Stimulated activated effector memory CD8-positive, alpha-beta T cell treated with anti-CD3 and anti-CD28 coated beads, Interleukin-12 subunit alpha, Interleukin-12 subunit beta, amount 100 ng/mL, for 72 hours (primary cell): ENCODE measurements at regions not wholly inside any gene's neighbourhood (a gene's known extent, or its start where the extent isn't known, plus 50 kb on each side); places are given as distances from the start of the nearest gene placed in this dataset.
"Not testable (repeated sequence)": the region's sequence is repeated elsewhere in the genome, so short reads cannot be mapped to it uniquely, and the experiment has no call there.

ENCODE experiments used
- ATAC-seq: fragments of 150-1000 bp; cut with Tn5 transposase; 2 replicates; pipeline ENCODE4 v1.10.0; 2021
- DNase-seq, 2 donors: peaks; one replicate each; pipeline ENCODE4 v3.0.0; 2021 to 2022; ENCODE audit warnings: low spot score in 2 of 2
- H3K27ac Mint-ChIP-seq: one replicate; pipeline ENCODE4 v1.8.0; 2022; ENCODE audit warnings: mild to moderate bottlenecking, mixed read lengths
- H3K36me3 Mint-ChIP-seq: one replicate; pipeline ENCODE4 v1.8.0; 2022; ENCODE audit warnings: mild to moderate bottlenecking, mixed read lengths
- H3K4me1 Mint-ChIP-seq: one replicate; pipeline ENCODE4 v1.8.0; 2022; ENCODE audit warnings: mixed read lengths
- H3K4me3 Mint-ChIP-seq: one replicate; pipeline ENCODE4 v1.8.0; 2022; ENCODE audit warnings: mild to moderate bottlenecking, mixed read lengths
- H3K9me3 Mint-ChIP-seq: one replicate; pipeline ENCODE4 v1.8.0; 2022; ENCODE audit warnings: mixed read lengths

DNA sequence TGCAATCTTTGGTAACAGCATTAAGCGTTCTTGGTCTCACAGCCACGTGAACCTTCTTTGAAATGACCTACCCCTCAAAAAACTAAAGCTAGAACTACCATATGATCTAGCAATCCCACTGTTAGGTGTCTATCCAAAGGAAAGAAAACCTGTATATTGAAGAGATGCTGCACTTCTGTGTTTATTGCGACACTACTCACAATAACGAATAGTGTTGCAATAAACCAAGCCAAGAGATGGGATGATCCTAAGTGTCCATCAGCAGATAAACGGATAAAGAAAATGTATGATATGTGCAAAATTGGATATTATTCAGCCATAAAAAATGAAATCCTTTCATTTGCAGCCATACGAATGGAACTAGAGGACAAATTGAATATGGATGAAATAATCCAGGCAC, 637.9 kb downstream of the EFNB2 start:
- Mint-ChIP-seq H3K27ac (no peak overlapping the region), H3K4me3 (no peak overlapping the region), H3K9me3 (peaks cover 5% of the 10 kb centered on the region), H3K4me1 (no peaks in the 10 kb centered on the region), H3K36me3 (no peaks in the 10 kb centered on the region)
- ATAC-seq: no peak
- DNase-seq: no peak

DNA sequence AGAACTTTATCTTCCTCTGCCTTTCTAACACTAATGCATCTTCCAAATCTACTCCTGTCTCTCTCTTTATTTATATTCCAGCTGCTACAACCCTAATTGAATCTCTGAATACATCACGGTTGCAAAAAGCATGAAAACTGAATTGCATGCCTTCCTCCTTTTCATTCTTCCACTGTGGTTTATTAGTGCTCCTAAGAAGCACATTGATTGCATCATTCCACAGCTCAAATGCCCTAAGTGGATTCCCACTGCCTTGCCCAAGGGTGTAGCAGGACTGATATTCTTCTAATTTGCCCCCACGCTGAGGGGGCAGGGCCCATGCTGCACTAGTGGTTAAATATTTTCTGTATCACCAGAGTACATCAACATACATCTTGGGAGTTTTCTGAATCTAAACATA, 640.8 kb downstream of the EFNB2 start:
- no peak overlapping the region for H3K27ac Mint-ChIP-seq
- H3K4me1 Mint-ChIP-seq: no peaks in the 10 kb centered on the region
- ATAC-seq: no peak
- no peak overlapping the region for H3K4me3 Mint-ChIP-seq
- no peaks in the 10 kb centered on the region for H3K36me3 Mint-ChIP-seq
- peaks cover 11% of the 10 kb centered on the region for H3K9me3 Mint-ChIP-seq
- DNase-seq: no peak

DNA sequence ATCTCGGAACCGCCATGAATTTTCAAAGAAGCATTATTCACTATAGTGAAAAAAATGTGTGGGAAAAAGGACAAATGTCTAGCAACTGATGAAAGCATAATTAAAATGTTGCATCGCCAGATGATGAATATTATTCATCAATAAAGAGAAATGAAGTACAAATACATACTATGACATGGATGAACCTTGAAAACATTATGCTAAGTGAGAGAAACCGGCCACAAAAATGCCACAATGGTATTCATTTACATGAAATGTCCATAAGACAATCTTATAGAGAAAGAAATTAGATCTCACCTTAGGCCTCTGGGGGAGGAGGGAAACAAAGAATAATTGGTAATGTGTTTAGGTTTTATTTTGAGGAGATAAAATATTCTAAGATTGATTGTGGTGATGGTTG, 645.0 kb downstream of the EFNB2 start:
- Mint-ChIP-seq H3K36me3 (no peaks in the 10 kb centered on the region), H3K4me1 (no peaks in the 10 kb centered on the region), H3K4me3 (no peak overlapping the region), H3K9me3 (peaks cover 15% of the 10 kb centered on the region), H3K27ac (no peak overlapping the region)
- ATAC-seq (no peak), DNase-seq (no peak)

DNA sequence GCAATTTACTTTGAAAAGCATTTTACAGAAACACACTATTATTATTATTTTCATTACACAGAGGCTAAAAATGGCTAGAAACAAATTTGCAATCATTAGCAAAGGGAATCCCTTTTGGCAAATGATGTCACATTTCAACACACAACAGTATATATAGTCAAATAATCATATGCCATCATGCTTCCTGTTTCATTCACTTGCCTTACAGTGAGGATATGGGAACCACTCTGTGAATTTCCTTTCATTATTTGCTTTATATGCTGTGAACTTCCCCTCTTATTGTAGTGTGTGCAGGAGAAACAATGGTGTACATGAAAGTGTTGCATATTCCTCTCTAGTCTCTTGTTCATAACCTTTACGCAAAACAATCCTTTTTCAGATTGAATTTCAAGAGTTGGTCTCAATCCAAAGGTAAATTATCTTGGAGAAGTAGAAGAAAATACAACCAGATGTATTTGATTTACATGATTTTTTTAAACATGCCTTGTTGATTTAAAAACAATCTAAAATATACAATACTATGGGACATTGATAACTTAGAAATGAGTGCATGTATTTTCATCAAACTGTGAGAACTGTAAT, 657.3 kb downstream of the EFNB2 start:
- Mint-ChIP-seq H3K4me1 (no peaks in the 10 kb centered on the region), H3K27ac (no peak overlapping the region), H3K36me3 (no peaks in the 10 kb centered on the region), H3K9me3 (no peaks in the 10 kb centered on the region), H3K4me3 (no peak overlapping the region)
- no peak for ATAC-seq
- DNase-seq: no peak

DNA sequence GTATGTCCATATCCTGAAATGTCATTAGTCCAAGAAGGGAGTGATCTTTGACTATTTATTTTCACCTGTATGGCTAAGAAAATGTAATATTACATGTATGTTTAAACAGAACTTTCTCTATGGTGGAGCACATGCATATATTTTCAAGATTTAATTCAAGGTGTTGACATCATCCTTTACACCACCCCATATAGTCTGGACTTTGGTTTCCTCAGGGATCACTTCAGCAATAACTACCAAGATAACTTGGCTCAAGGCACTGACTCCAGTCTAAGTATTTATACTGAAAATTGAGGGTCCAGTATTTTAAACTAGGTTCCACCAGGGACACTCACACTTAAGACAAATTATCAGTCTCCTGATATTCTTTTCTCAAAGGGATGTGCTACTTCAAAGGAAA, 660.6 kb downstream of the EFNB2 start:
- Mint-ChIP-seq H3K36me3 (no peaks in the 10 kb centered on the region), H3K9me3 (peaks cover 3% of the 10 kb centered on the region), H3K4me3 (no peak overlapping the region), H3K4me1 (no peaks in the 10 kb centered on the region), H3K27ac (no peak overlapping the region)
- ATAC-seq (no peak), DNase-seq (no peak)

DNA sequence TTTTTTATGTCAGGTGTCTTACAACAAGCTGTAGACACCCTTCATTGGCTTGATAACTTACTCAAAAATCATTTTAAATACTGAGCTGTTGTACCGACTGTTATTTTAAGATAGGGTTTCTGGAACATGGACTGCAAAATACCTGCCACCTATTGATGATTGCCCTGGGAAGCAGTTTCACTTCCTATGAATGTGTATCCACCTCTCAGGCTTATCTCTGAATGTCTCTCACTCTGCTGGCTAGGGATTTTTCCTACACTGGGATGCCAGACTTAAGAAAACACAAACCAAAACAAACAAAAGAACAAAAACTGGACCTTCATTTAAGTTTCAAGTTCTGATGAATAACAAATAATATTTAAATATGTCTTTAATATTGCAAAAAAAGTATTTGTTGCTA, 663.7 kb downstream of the EFNB2 start:
- Mint-ChIP-seq H3K4me1 (no peaks in the 10 kb centered on the region), H3K36me3 (no peaks in the 10 kb centered on the region), H3K4me3 (no peak overlapping the region), H3K27ac (no peak overlapping the region), H3K9me3 (peaks cover 3% of the 10 kb centered on the region)
- DNase-seq (no peak), ATAC-seq (no peak)

DNA sequence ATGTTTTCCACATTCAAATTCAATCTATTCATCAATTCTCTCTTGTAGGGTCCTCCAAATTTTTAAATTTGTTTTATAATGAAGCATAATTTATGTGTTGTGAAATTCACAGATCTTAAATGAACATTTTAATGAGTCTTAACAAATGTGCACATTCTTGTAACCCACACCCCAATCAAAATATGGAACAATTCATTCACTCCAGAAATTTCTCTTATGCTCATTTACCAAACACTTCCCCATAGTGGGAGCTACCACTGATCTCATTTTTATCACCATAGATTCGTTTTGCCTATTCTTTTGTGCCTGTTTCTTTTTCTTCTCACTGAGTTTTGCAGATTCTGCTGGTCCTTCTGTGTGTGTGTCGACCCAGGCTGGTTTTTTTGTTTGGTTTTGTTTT, 664.1 kb downstream of the EFNB2 start:
- Mint-ChIP-seq H3K4me1 (no peaks in the 10 kb centered on the region), H3K36me3 (no peaks in the 10 kb centered on the region), H3K4me3 (no peak overlapping the region), H3K27ac (no peak overlapping the region), H3K9me3 (peaks cover 3% of the 10 kb centered on the region)
- DNase-seq (no peak), ATAC-seq (no peak)

DNA sequence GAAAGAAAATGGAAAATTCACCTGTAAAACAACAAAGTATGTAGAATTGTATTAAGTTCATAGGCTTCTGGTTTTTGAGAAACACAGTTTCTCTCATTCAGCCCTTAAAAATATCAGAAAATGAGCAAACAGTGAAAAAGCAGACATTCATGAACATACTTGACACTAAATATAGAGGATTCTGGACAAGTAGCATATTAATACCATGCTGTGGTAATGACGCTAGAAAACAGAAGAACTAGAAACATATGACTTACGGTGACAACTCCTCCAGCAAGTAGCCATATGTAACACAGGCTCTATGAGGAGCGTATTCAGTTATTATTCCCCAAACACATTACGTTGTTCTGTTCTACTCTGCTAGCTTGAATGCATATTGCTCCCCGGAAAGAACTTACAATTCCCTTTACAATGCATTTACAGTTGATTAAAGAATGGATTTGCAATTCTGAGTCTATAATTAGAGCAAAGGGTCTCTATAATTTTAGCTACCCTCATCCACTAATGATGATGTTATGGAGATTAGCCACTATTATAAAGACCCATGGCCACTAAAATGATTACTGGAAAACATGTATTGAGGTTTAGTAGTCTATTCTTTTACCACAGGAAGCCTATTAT, 672.1 kb downstream of the EFNB2 start:
- no peaks in the 10 kb centered on the region for H3K36me3 Mint-ChIP-seq

DNA sequence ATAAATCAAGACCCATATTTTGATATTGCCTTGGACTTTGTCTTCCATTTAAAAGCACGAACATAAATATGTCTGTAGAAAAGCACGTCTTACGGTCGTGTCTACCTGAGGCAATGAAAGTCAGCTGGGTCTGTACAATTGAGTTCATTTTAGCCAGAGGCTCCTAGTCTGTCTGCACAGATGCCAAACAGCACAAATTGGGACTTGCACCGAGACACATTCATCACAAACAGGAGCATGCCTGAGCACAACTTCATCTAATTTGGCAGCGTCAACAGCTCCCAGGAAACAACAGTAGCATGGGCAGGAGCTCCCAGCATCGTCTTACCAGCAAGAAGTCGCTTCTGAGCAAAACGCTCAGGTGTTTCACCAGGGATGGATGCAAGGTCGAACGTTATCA, 687.0 kb downstream of the EFNB2 start:
- DNase-seq (no peak), ATAC-seq (no peak)
- Mint-ChIP-seq H3K9me3 (peaks cover 11% of the 10 kb centered on the region), H3K4me3 (no peak overlapping the region), H3K4me1 (no peaks in the 10 kb centered on the region), H3K27ac (no peak overlapping the region), H3K36me3 (no peaks in the 10 kb centered on the region)

More for the DNA sequence above, 672.1 kb downstream of the EFNB2 start:
- Mint-ChIP-seq H3K27ac (no peak overlapping the region), H3K4me1 (no peaks in the 10 kb centered on the region), H3K9me3 (no peaks in the 10 kb centered on the region), H3K4me3 (no peak overlapping the region)
- ATAC-seq (no peak), DNase-seq (no peak)

DNA sequence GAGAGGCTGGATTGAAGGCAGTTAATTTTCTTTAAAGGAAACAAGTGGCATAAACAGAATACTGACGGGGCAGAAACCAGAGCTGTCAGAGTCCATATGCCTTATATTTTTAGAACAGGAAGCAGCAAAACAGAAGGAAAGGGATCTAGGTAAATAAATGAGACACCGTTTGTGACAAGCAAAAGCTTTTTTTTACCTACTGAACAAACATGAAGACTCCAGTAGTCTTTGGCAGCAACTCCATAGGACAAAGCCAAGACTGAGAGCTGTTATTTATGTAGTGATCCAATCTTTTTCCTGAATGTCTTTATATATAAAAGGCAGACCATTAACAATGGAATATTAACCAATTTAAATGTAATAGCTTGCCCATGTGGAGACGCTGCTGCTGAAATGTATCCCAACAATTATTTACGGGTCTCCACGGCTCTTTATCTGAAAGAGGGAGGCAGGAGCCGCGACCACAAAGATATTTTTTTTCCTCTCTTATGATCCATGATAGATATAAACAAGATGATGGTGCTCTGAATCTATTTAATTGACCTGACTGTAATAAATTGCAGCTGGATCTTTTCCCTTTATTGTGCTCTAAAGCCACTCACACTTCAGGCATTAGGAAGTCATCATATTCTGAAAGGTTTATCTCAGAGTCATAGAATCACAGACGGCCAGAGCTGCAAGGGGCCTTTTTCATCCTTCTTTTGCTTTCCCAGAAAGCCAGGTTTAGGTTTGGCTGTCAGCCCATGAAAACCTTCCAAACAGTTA, 687.8 kb downstream of the EFNB2 start:
- Mint-ChIP-seq H3K4me1 (no peaks in the 10 kb centered on the region), H3K4me3 (no peak overlapping the region), H3K36me3 (no peaks in the 10 kb centered on the region), H3K27ac (no peak overlapping the region), H3K9me3 (peaks cover 11% of the 10 kb centered on the region)
- no peak for ATAC-seq
- DNase-seq: no peak

DNA sequence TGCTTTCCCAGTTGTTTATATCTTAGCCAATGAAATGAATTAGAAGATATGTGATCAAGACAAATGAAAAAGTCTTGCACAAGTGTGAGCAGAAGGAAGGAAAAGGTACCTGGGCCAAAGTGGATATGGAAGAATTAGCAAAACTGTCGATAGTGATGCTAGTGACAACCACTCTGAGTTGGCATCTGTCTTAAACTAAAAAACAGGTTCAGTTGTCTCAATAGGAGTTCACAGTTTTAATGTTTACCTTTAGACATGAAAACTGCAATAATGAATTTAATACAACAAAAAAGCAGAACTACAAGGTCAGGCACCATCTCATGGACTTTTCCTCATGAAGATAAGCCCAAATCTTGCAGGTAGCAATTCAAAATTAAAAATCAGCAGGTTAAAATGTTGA, 688.5 kb downstream of the EFNB2 start:
- no peak overlapping the region for H3K4me3 Mint-ChIP-seq
- ATAC-seq: no peak
- no peaks in the 10 kb centered on the region for H3K36me3 Mint-ChIP-seq
- no peaks in the 10 kb centered on the region for H3K4me1 Mint-ChIP-seq
- peaks cover 11% of the 10 kb centered on the region for H3K9me3 Mint-ChIP-seq
- no peak for DNase-seq
- no peak overlapping the region for H3K27ac Mint-ChIP-seq

DNA sequence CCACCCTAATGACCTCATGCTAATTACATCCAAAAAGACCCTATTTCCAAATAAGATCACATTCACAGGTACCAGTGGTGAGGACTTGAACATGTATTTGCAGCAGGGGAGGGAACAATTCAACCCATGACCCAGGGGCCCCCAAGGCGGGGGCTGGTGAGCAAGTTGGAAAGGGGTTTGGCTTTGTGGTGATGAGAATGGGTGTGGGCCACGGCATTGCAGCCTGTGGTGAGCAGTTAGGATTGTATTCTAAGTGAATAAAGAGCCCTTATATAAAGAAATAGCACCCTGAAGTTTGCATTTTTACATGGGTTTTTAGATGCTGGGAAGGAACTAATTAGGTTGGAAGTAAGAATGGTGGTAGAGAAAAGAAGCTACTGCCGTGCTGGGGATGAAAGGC, 694.2 kb downstream of the EFNB2 start:
- no peaks in the 10 kb centered on the region for H3K4me1 Mint-ChIP-seq
- ATAC-seq (no peak), DNase-seq (no peak)
- peaks cover 10% of the 10 kb centered on the region for H3K9me3 Mint-ChIP-seq
- H3K27ac Mint-ChIP-seq: no peak overlapping the region
- no peaks in the 10 kb centered on the region for H3K36me3 Mint-ChIP-seq
- no peak overlapping the region for H3K4me3 Mint-ChIP-seq

DNA sequence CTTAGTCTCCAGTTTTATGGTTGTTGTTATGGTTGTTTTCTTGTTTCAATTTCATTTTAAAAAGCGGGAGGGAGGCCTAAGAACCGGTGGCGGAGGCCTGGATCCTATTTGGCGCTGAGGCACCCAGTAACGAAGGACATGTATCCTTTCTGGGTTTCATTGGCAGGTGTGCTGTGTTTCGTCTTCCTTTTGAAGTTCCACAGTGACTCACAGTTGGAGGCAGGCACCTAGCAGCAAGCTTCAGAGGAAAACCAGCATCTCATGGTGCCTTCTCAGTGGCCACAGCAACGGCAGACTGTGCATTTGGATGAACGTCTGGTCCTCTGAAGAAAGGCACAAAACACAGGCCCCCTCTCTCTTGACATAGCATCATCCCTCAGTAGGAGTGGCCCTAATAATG, 697.2 kb downstream of the EFNB2 start:
- H3K4me1 Mint-ChIP-seq: no peaks in the 10 kb centered on the region
- DNase-seq: no peak
- no peak overlapping the region for H3K4me3 Mint-ChIP-seq
- H3K36me3 Mint-ChIP-seq: no peaks in the 10 kb centered on the region
- H3K27ac Mint-ChIP-seq: no peak overlapping the region
- no peak for ATAC-seq
- H3K9me3 Mint-ChIP-seq: peaks cover 8% of the 10 kb centered on the region

DNA sequence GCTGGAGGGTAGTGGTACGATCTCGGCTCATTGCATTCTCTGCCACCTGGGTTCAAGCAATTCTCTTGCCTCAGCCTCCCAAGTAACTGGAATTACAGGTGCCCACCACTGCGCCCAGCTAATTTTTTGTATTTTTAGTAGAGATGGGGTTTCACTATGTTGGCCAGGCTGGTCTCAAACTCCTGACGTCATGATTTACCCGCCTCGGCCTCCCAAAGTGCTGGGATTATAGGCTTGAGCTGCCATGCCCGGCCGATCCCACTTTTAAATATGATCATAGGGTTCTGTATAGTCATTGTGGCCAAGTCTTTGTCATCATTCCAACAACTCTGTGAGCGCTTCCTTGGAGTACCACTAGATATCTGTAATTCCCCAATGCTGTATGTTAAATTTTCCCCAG, 698.2 kb downstream of the EFNB2 start:
- H3K36me3 Mint-ChIP-seq, H3K4me3 Mint-ChIP-seq, H3K4me1 Mint-ChIP-seq, H3K27ac Mint-ChIP-seq, H3K9me3 Mint-ChIP-seq, ATAC-seq, DNase-seq: not testable (repeated sequence)

DNA sequence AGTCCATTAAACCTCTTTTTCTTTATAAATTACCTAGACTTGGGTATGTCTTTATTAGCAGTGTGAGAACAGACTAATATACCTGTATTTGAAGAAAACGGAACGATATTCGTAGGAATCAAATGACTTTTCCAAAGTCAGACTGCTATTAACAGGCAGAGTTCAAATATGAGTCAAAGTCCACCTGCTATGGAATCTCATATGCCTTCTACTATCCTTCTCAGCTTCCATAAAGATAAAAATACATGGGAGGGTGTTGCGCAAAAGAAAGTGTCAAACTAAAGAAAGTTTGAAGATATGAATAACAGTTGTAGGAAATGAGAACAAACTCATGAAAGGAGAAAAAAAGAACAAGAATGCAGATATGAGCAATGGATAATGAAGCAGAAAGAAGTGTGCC, 704.6 kb downstream of the EFNB2 start:
- peaks cover 7% of the 10 kb centered on the region for H3K9me3 Mint-ChIP-seq
- no peak overlapping the region for H3K27ac Mint-ChIP-seq
- no peak overlapping the region for H3K4me3 Mint-ChIP-seq
- H3K4me1 Mint-ChIP-seq: no peaks in the 10 kb centered on the region
- no peaks in the 10 kb centered on the region for H3K36me3 Mint-ChIP-seq
- ATAC-seq (no peak), DNase-seq (no peak)

DNA sequence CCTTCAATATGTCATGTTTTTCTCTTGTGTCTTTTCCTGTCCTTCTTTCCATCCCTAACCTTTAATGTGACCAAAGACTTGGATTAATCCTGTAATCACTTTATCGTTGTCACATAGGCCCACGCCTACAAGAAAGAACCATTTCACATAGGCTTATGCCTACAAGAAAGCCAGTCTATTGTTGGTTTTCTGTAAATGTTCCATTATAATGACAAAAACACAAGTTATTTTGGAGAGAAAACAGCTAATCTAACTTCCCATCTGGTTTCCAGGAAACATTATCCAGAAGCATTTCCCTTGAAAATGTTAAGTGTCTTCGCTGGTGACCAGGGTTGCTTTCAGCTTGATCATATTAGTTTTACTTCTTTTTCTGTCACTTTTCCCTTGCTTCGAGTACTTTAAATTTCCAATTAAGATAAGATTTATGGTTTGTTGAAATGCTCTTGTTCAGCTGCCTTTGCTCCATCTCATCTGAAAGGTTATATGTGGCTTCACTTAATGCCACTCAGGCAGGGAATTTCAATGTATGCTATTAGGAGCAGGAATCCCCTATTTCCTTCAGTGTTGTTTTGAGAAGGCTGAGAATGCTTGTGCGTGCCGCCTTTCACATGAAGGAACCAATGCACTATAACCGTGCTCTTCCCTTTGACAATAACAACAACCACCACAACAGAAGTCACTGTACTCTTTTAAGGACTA, 708.2 kb downstream of the EFNB2 start:
- H3K36me3 Mint-ChIP-seq: no peaks in the 10 kb centered on the region
- H3K4me1 Mint-ChIP-seq: no peaks in the 10 kb centered on the region
- no peak for DNase-seq
- H3K27ac Mint-ChIP-seq: no peak overlapping the region
- no peak overlapping the region for H3K4me3 Mint-ChIP-seq
- ATAC-seq: no peak
- H3K9me3 Mint-ChIP-seq: peaks cover 10% of the 10 kb centered on the region
